Gastrocnemius medialis (tissue), 4 donors: ENCODE measurements at regions not wholly inside any gene's neighbourhood (a gene's known extent, or its start where the extent isn't known, plus 50 kb on each side); places are given as distances from the start of the nearest gene placed in this dataset.

Experiments used
- ATAC-seq, 2 donors: fragments of 150-250 bp; one replicate each; pipeline ENCODE4 v1.9.1; 2016
- DNase-seq, 2 donors: peaks; one replicate each; pipeline ENCODE4 v3.0.0-alpha.2; 2019
- H3K27ac ChIP-seq, 4 donors: fragments of 200-600 bp; sonication (generic); 1 replicate in 1 of 4; 2 replicates in 3 of 4; pipeline ENCODE4 v1.5.1; 2016 to 2018; ENCODE audit warnings: mild to moderate bottlenecking in 2 of 4, moderate library complexity in 1 of 4
- H3K27me3 ChIP-seq, 3 donors: fragments of 200-600 bp; sonication (generic) in 2 of 3; 1 replicate in 1 of 3; 2 replicates in 2 of 3; pipeline versions ENCODE4 v1.5.1 to v1.6.0; 2016 to 2019; ENCODE audit warnings: mild to moderate bottlenecking in 1 of 3, moderate library complexity in 1 of 3
- H3K36me3 ChIP-seq, 2 donors: fragments of 200-600 bp; sonication (generic) in 1 of 2; one replicate each; pipeline ENCODE4 v1.5.1; 2017 to 2018
- H3K4me1 ChIP-seq, 2 donors: fragments of 200-600 bp; sonication (generic) in 1 of 2; one replicate each; pipeline ENCODE4 v1.5.1; 2016 to 2017; ENCODE audit warnings: mild to moderate bottlenecking in 2 of 2
- H3K4me3 ChIP-seq, 4 donors: fragments of 200-600 bp; sonication (generic) in 3 of 4; 1 replicate in 1 of 4; 2 replicates in 3 of 4; pipeline ENCODE4 v1.5.1; 2016 to 2019; ENCODE audit warnings: mild to moderate bottlenecking in 2 of 4
- H3K9me3 ChIP-seq, 3 donors: fragments of 200-600 bp; sonication (generic) in 2 of 3; 1 replicate in 1 of 3; 2 replicates in 2 of 3; pipeline ENCODE4 v1.5.1; 2016 to 2019
- CTCF ChIP-seq, 5 experiments: fragments of 450-650 bp in 3 of 5; fragments of 200-600 bp in 2 of 5; sonication (generic) in 2 of 5; IDR thresholded peaks in 4 of 5; conservative IDR thresholded peaks in 1 of 5; 1 replicate in 4 of 5; 2 replicates in 1 of 5; pipeline ENCODE4 v1.5.1; 2016 to 2019; ENCODE audit warnings: antibody characterized with exemption in 5 of 5, mild to moderate bottlenecking in 3 of 5, moderate library complexity in 3 of 5
- POLR2A ChIP-seq, 2 donors: fragments of 450-650 bp; IDR thresholded peaks; one replicate each; pipeline ENCODE4 v1.6.1; 2017; ENCODE audit warnings: antibody characterized with exemption in 2 of 2, mild to moderate bottlenecking in 2 of 2, moderate library complexity in 2 of 2
- in situ Hi-C, 4 donors: fragments of 200-750 bp; cut with MboI; loops; one replicate each; pipeline versions ENCODE4 v1.15.0 to v1.8.0; 2017; ENCODE audit warnings: low sequenced_read_pairs in 4 of 4
- intact Hi-C: fragments of 100-400 bp; cut with DNase I; formaldehyde crosslinking; loops from one replicate; pipeline ENCODE4 v1.15.1; 2023; ENCODE audit warnings: low total_unique reads

- ATAC-seq (no peak), DNase-seq (no peak)
- H3K9me3 ChIP-seq = no peaks in the 10 kb centered on the region
- intact Hi-C loops = no loop called here
- H3K4me1 ChIP-seq = no peaks in the 10 kb centered on the region
- H3K27me3 ChIP-seq = no peaks in the 10 kb centered on the region
- in situ Hi-C loops = no loop called here
- H3K27ac ChIP-seq = no peak overlapping the region
- no peak overlapping the region for H3K4me3 ChIP-seq
- TF ChIP-seq POLR2A (IDR thresholded peaks at IDR 0.05) = no peak
- no peaks in the 10 kb centered on the region for H3K36me3 ChIP-seq
Observed at GRCh38 chr16:56109205-56109604, 82.1 kb upstream of the GNAO1 start.

GRCh38 chr16:56108724-56109123 lies 82.6 kb upstream of the GNAO1 start:
- Histone ChIP-seq H3K9me3 (no peaks in the 10 kb centered on the region), H3K4me3 (no peak overlapping the region), H3K27ac (no peak overlapping the region), H3K36me3 (no peaks in the 10 kb centered on the region), H3K4me1 (no peaks in the 10 kb centered on the region), H3K27me3 (no peaks in the 10 kb centered on the region)
- in situ Hi-C loops = no loop called here
- ATAC-seq = no peak
- intact Hi-C loops = no loop called here
- no peak for TF ChIP-seq CTCF (IDR thresholded peaks at IDR 0.05 in 4 of 5, conservative IDR thresholded peaks at IDR 0.05 in 1 of 5)
- no peak for TF ChIP-seq POLR2A (IDR thresholded peaks at IDR 0.05)
- DNase-seq = no peak

- in situ Hi-C loops (no loop called here), intact Hi-C loops (no loop called here)
- H3K27ac ChIP-seq = no peak overlapping the region
- TF ChIP-seq CTCF (IDR thresholded peaks at IDR 0.05 in 4 of 5, conservative IDR thresholded peaks at IDR 0.05 in 1 of 5) (no peak), POLR2A (IDR thresholded peaks at IDR 0.05) (no peak)
- no peaks in the 10 kb centered on the region for H3K4me1 ChIP-seq
- H3K9me3 ChIP-seq = no peaks in the 10 kb centered on the region
- DNase-seq = no peak
- no peak for ATAC-seq
- H3K27me3 ChIP-seq = no peaks in the 10 kb centered on the region
- H3K4me3 ChIP-seq = no peak overlapping the region
- no peaks in the 10 kb centered on the region for H3K36me3 ChIP-seq
Observed at GRCh38 chr16:56108056-56108471, 83.2 kb upstream of the GNAO1 start.

- in situ Hi-C loops = no loop called here
- ATAC-seq (no peak), DNase-seq (no peak)
- Histone ChIP-seq H3K4me3 (no peak overlapping the region), H3K4me1 (no peaks in the 10 kb centered on the region), H3K9me3 (no peaks in the 10 kb centered on the region), H3K27ac (no peak overlapping the region), H3K36me3 (no peaks in the 10 kb centered on the region), H3K27me3 (no peaks in the 10 kb centered on the region)
- intact Hi-C loops = no loop called here
- TF ChIP-seq POLR2A (IDR thresholded peaks at IDR 0.05) = no peak
- TF ChIP-seq CTCF (IDR thresholded peaks at IDR 0.05 in 4 of 5, conservative IDR thresholded peaks at IDR 0.05 in 1 of 5) = no peak
Observed at GRCh38 chr16:56106527-56106926, 84.8 kb upstream of the GNAO1 start.

GRCh38 chr16:56102906-56103305 lies 88.4 kb upstream of the GNAO1 start:
- H3K27me3 ChIP-seq = no peaks in the 10 kb centered on the region
- intact Hi-C loops = no loop called here
- no peak overlapping the region for H3K27ac ChIP-seq
- in situ Hi-C loops = no loop called here
- H3K9me3 ChIP-seq = no peaks in the 10 kb centered on the region
- H3K36me3 ChIP-seq = no peaks in the 10 kb centered on the region
- H3K4me3 ChIP-seq = no peak overlapping the region
- no peak for TF ChIP-seq CTCF (IDR thresholded peaks at IDR 0.05 in 4 of 5, conservative IDR thresholded peaks at IDR 0.05 in 1 of 5)
- no peak for ATAC-seq
- no peaks in the 10 kb centered on the region for H3K4me1 ChIP-seq
- DNase-seq = no peak
